Right kidney (tissue), 1 donor: ENCODE measurements at regions not wholly inside any gene's neighbourhood (a gene's known extent, or its start where the extent isn't known, plus 50 kb on each side); places are given as distances from the start of the nearest gene placed in this dataset.
A peak's percentile ranks its signal among the peaks of the same experiment; 100 is the strongest.

Experiments
- DNase-seq: peaks from one replicate; pipeline ENCODE4 v3.0.0-alpha.2; 2016

- no peak for DNase-seq
These were observed 362.8 kb downstream of the CBLN2 start for GRCh38 chr18:72181241-72181764.

GRCh38 chr18:72180689-72181088, 363.5 kb downstream of the CBLN2 start:
- no peak for DNase-seq

- no peak for DNase-seq
These were observed 369.0 kb downstream of the CBLN2 start for GRCh38 chr18:72174972-72175649.

GRCh38 chr18:72171596-72171995, 372.5 kb downstream of the CBLN2 start:
- no peak for DNase-seq

- no peak for DNase-seq
These were observed 382.5 kb downstream of the CBLN2 start for GRCh38 chr18:72161691-72162090.

- no peak for DNase-seq
These were observed 383.4 kb downstream of the CBLN2 start for GRCh38 chr18:72160510-72161445.

- DNase-seq: no peak
These were observed 388.8 kb downstream of the CBLN2 start for GRCh38 chr18:72155327-72155726.

GRCh38 chr18:72154926-72155325, 389.2 kb downstream of the CBLN2 start:
- DNase-seq: no peak

- DNase-seq: no peak
These were observed 391.2 kb downstream of the CBLN2 start for GRCh38 chr18:72152935-72153334.

- DNase-seq: no peak
These were observed 396.3 kb downstream of the CBLN2 start for GRCh38 chr18:72147830-72148229.

GRCh38 chr18:72140007-72140406, 404.1 kb downstream of the CBLN2 start:
- no peak for DNase-seq

- DNase-seq: no peak
These were observed 415.5 kb downstream of the CBLN2 start for GRCh38 chr18:72128649-72129048.

- no peak for DNase-seq
These were observed 422.0 kb downstream of the CBLN2 start for GRCh38 chr18:72122103-72122502.

- DNase-seq: no peak
These were observed 425.1 kb downstream of the CBLN2 start for GRCh38 chr18:72119082-72119481.

GRCh38 chr18:72114801-72115594, 429.1 kb downstream of the CBLN2 start:
- DNase-seq: no peak

- DNase-seq: no peak
These were observed 436.3 kb downstream of the CBLN2 start for GRCh38 chr18:72107647-72108383.

GRCh38 chr18:72104851-72105250, 439.3 kb downstream of the CBLN2 start:
- DNase-seq: no peak

GRCh38 chr18:72102412-72102811, 441.7 kb downstream of the CBLN2 start:
- no peak for DNase-seq

GRCh38 chr18:72100465-72101004, 443.6 kb downstream of the CBLN2 start:
- no peak for DNase-seq

- DNase-seq: no peak
These were observed 452.8 kb downstream of the CBLN2 start for GRCh38 chr18:72091369-72091768.

GRCh38 chr18:72089432-72089831, 454.7 kb downstream of the CBLN2 start:
- no peak for DNase-seq

- peak; percentile 3 for DNase-seq
These were observed 457.7 kb downstream of the CBLN2 start for GRCh38 chr18:72086421-72086820.
